Neuron (in vitro differentiated cells): ENCODE measurements at regions not wholly inside any gene's neighbourhood (a gene's known extent, or its start where the extent isn't known, plus 50 kb on each side); places are given as distances from the start of the nearest gene placed in this dataset.

Experiments
- H2AFZ ChIP-seq: one replicate; pipeline ENCODE4 v1.6.1; 2013; ENCODE audit warnings: low read depth, mild to moderate bottlenecking, inconsistent platforms, low read length, moderate library complexity
- H3K27me3 ChIP-seq: one replicate; pipeline ENCODE4 v1.6.1; 2013; ENCODE audit warnings: low read length; ENCODE audit not compliant: insufficient read depth
- H3K36me3 ChIP-seq: one replicate; pipeline ENCODE4 v1.6.1; 2013; ENCODE audit warnings: low read length; ENCODE audit not compliant: insufficient read depth
- H3K4me1 ChIP-seq: one replicate; pipeline ENCODE4 v1.6.1; 2013; ENCODE audit warnings: low read length; ENCODE audit not compliant: insufficient read depth
- H3K4me3 ChIP-seq: 2 replicates; pipeline ENCODE4 v1.5.1; 2013; ENCODE audit warnings: mild to moderate bottlenecking, low read length, moderate library complexity
- H3K9me3 ChIP-seq: one replicate; pipeline ENCODE4 v1.6.1; 2013; ENCODE audit warnings: low read length

GRCh38 chr10:78428579-78428978 is 394.9 kb downstream of the RPS24 start:
- Histone ChIP-seq H3K4me3 (no peak overlapping the region), H3K27me3 (no peaks in the 10 kb centered on the region), H2AFZ (no peak overlapping the region), H3K36me3 (no peaks in the 10 kb centered on the region), H3K4me1 (no peaks in the 10 kb centered on the region), H3K9me3 (no peaks in the 10 kb centered on the region)

- Histone ChIP-seq H3K36me3 (no peaks in the 10 kb centered on the region), H3K27me3 (no peaks in the 10 kb centered on the region), H2AFZ (no peak overlapping the region), H3K9me3 (no peaks in the 10 kb centered on the region), H3K4me3 (no peak overlapping the region), H3K4me1 (peaks cover 12% of the 10 kb centered on the region)
Measured at GRCh38 chr10:78429984-78430383, 396.3 kb downstream of the RPS24 start.

GRCh38 chr10:78432583-78432982 is 398.9 kb downstream of the RPS24 start:
- no peaks in the 10 kb centered on the region for H3K27me3 ChIP-seq

GRCh38 chr10:78433076-78433595 is 399.5 kb downstream of the RPS24 start:
- Histone ChIP-seq H3K9me3 (no peaks in the 10 kb centered on the region), H2AFZ (no peak overlapping the region), H3K36me3 (no peaks in the 10 kb centered on the region), H3K4me3 (no peak overlapping the region), H3K27me3 (no peaks in the 10 kb centered on the region), H3K4me1 (peaks cover 32% of the 10 kb centered on the region)

More at GRCh38 chr10:78432583-78432982, 398.9 kb downstream of the RPS24 start:
- no peaks in the 10 kb centered on the region for H3K36me3 ChIP-seq
- H3K4me1 ChIP-seq, result peaks cover 32% of the 10 kb centered on the region
- no peak overlapping the region for H2AFZ ChIP-seq
- H3K9me3 ChIP-seq, result no peaks in the 10 kb centered on the region
- H3K4me3 ChIP-seq, result no peak overlapping the region

GRCh38 chr10:78433766-78434535 is 400.3 kb downstream of the RPS24 start:
- Histone ChIP-seq H3K4me1 (peaks cover 32% of the 10 kb centered on the region), H2AFZ (no peak overlapping the region), H3K9me3 (no peaks in the 10 kb centered on the region), H3K27me3 (no peaks in the 10 kb centered on the region), H3K36me3 (no peaks in the 10 kb centered on the region), H3K4me3 (no peak overlapping the region)

GRCh38 chr10:78434886-78435285 is 401.2 kb downstream of the RPS24 start:
- Histone ChIP-seq H3K4me3 (no peak overlapping the region), H3K36me3 (no peaks in the 10 kb centered on the region), H3K9me3 (no peaks in the 10 kb centered on the region), H2AFZ (no peak overlapping the region), H3K4me1 (peaks cover 32% of the 10 kb centered on the region), H3K27me3 (no peaks in the 10 kb centered on the region)

GRCh38 chr10:78435484-78436221 is 402.0 kb downstream of the RPS24 start:
- no peaks in the 10 kb centered on the region for H3K27me3 ChIP-seq
- no peaks in the 10 kb centered on the region for H3K36me3 ChIP-seq
- no peaks in the 10 kb centered on the region for H3K9me3 ChIP-seq
- no peak overlapping the region for H3K4me3 ChIP-seq
- H2AFZ ChIP-seq, result peak overlapping the region; percentile 8
- H3K4me1 ChIP-seq, result peaks cover 32% of the 10 kb centered on the region

GRCh38 chr10:78436222-78436573 is 402.5 kb downstream of the RPS24 start:
- Histone ChIP-seq H3K4me3 (no peak overlapping the region), H3K27me3 (no peaks in the 10 kb centered on the region), H3K4me1 (peaks cover 32% of the 10 kb centered on the region), H3K36me3 (no peaks in the 10 kb centered on the region), H3K9me3 (no peaks in the 10 kb centered on the region), H2AFZ (peak overlapping the region; percentile 8)

GRCh38 chr10:78436706-78437406 is 403.2 kb downstream of the RPS24 start:
- Histone ChIP-seq H3K4me3 (no peak overlapping the region), H3K36me3 (no peaks in the 10 kb centered on the region), H3K27me3 (no peaks in the 10 kb centered on the region), H3K4me1 (peaks cover 32% of the 10 kb centered on the region), H3K9me3 (no peaks in the 10 kb centered on the region), H2AFZ (peak overlapping the region; percentile 8)

- Histone ChIP-seq H2AFZ (no peak overlapping the region), H3K36me3 (no peaks in the 10 kb centered on the region), H3K27me3 (no peaks in the 10 kb centered on the region), H3K9me3 (no peaks in the 10 kb centered on the region), H3K4me1 (peaks cover 32% of the 10 kb centered on the region), H3K4me3 (no peak overlapping the region)
Measured at GRCh38 chr10:78437407-78437768, 403.7 kb downstream of the RPS24 start.

- Histone ChIP-seq H3K36me3 (no peaks in the 10 kb centered on the region), H3K4me1 (peaks cover 32% of the 10 kb centered on the region), H3K27me3 (no peaks in the 10 kb centered on the region), H2AFZ (no peak overlapping the region), H3K9me3 (no peaks in the 10 kb centered on the region), H3K4me3 (no peak overlapping the region)
Measured at GRCh38 chr10:78437998-78438906, 404.6 kb downstream of the RPS24 start.
